Liver (tissue), 8 donors: ENCODE measurements at regions not wholly inside any gene's neighbourhood (a gene's known extent, or its start where the extent isn't known, plus 50 kb on each side); places are given as distances from the start of the nearest gene placed in this dataset.

ENCODE experiments used
- DNase-seq: peaks from one replicate; pipeline ENCODE4 v3.0.0-alpha.2; 2017; ENCODE audit warnings: low spot score
- H3K27ac ChIP-seq, 2 donors: one replicate each; pipeline ENCODE4 v1.7.0; 2013; ENCODE audit warnings: inconsistent platforms in 2 of 2, low read length in 2 of 2, control low read depth in 1 of 2, low read depth in 1 of 2, mild to moderate bottlenecking in 1 of 2
- H3K27me3 ChIP-seq, 4 donors: one replicate each; pipeline versions ENCODE4 v1.6.1 to v1.7.0; 2013; ENCODE audit warnings: low read length in 3 of 4, inconsistent platforms in 1 of 4, mild to moderate bottlenecking in 1 of 4, moderate library complexity in 1 of 4; ENCODE audit not compliant: control insufficient read depth in 4 of 4, insufficient read depth in 4 of 4
- H3K36me3 ChIP-seq, 4 donors: one replicate each; pipeline versions ENCODE4 v1.6.1 to v1.7.0; 2013; ENCODE audit warnings: low read length in 3 of 4, mild to moderate bottlenecking in 3 of 4, low read depth in 1 of 4, moderate library complexity in 1 of 4; ENCODE audit not compliant: control insufficient read depth in 4 of 4, insufficient read depth in 3 of 4
- H3K4me1 ChIP-seq, 4 donors: one replicate each; pipeline versions ENCODE4 v1.6.1 to v1.7.0; 2013; ENCODE audit warnings: low read length in 3 of 4, mild to moderate bottlenecking in 3 of 4, moderate library complexity in 1 of 4; ENCODE audit not compliant: control insufficient read depth in 4 of 4, insufficient read depth in 4 of 4
- H3K4me3 ChIP-seq, 3 donors: one replicate each; pipeline versions ENCODE4 v1.6.1 to v1.7.0; 2013; ENCODE audit warnings: low read length in 3 of 3, control low read depth in 1 of 3, low read depth in 1 of 3, mild to moderate bottlenecking in 1 of 3
- H3K9ac ChIP-seq, 2 donors: one replicate each; pipeline ENCODE4 v1.7.0; 2013; ENCODE audit warnings: low read length in 2 of 2, mild to moderate bottlenecking in 2 of 2, moderate library complexity in 2 of 2, control low read depth in 1 of 2, low read depth in 1 of 2
- H3K9me3 ChIP-seq, 4 donors: one replicate each; pipeline versions ENCODE4 v1.6.1 to v1.7.0; 2013; ENCODE audit warnings: low read length in 3 of 4; ENCODE audit not compliant: control insufficient read depth in 4 of 4
- CTCF ChIP-seq: fragments of 150-350 bp; IDR thresholded peaks from 2 replicates; pipeline ENCODE4 v1.5.1; 2017; ENCODE audit warnings: improper control_type of control experiment, low read depth, low read length; ENCODE audit not compliant: missing input control
- EGR1 ChIP-seq, 2 donors: IDR thresholded peaks; 2 replicates each; pipeline ENCODE4 v1.6.1; 2016 to 2018; ENCODE audit warnings: antibody characterized with exemption in 2 of 2, low read depth in 2 of 2
- FOXA1 ChIP-seq: IDR thresholded peaks from 2 replicates; pipeline ENCODE4 v1.6.1; 2016; ENCODE audit warnings: antibody characterized with exemption
- FOXA2 ChIP-seq: IDR thresholded peaks from 2 replicates; pipeline ENCODE4 v1.6.1; 2016; ENCODE audit warnings: antibody characterized with exemption
- GABPA ChIP-seq, 2 donors: IDR thresholded peaks in 1 of 2; conservative IDR thresholded peaks in 1 of 2; 2 replicates each; pipeline ENCODE4 v1.6.1; 2016; ENCODE audit warnings: antibody characterized with exemption in 2 of 2, mild to moderate bottlenecking in 1 of 2, moderate library complexity in 1 of 2
- HNF4A ChIP-seq, 2 donors: conservative IDR thresholded peaks; 2 replicates each; pipeline ENCODE4 v1.6.1; 2016; ENCODE audit warnings: antibody characterized with exemption in 2 of 2, mild to moderate bottlenecking in 2 of 2
- HNF4G ChIP-seq: IDR thresholded peaks from 2 replicates; pipeline ENCODE4 v1.6.1; 2016; ENCODE audit warnings: antibody characterized with exemption
- JUND ChIP-seq, 2 donors: IDR thresholded peaks; 2 replicates each; pipeline ENCODE4 v1.6.1; 2016; ENCODE audit warnings: antibody characterized with exemption in 2 of 2
- NR2F2 ChIP-seq: IDR thresholded peaks from 2 replicates; pipeline ENCODE4 v1.6.1; 2016; ENCODE audit warnings: antibody characterized with exemption
- RAD21 ChIP-seq, 2 donors: IDR thresholded peaks; 2 replicates each; pipeline ENCODE4 v1.6.1; 2016; ENCODE audit warnings: antibody characterized with exemption in 2 of 2, mild to moderate bottlenecking in 2 of 2
- RXRA ChIP-seq, 2 donors: IDR thresholded peaks; 2 replicates each; pipeline ENCODE4 v1.6.1; 2017 to 2018; ENCODE audit warnings: antibody characterized with exemption in 2 of 2, mild to moderate bottlenecking in 1 of 2
- SP1 ChIP-seq: IDR thresholded peaks from 2 replicates; pipeline ENCODE4 v1.6.1; 2018; ENCODE audit warnings: antibody characterized with exemption, mild to moderate bottlenecking
- YY1 ChIP-seq: IDR thresholded peaks from 2 replicates; pipeline ENCODE4 v1.6.1; 2016; ENCODE audit warnings: antibody characterized with exemption, mild to moderate bottlenecking
- WGBS: extraction: QIAGEN DNeasy Blood & Tissue Kit; methylation state at CpG from one replicate; pipeline ENCODE4 v1.1.7; 2013; 5-methylcytosine and 5-hydroxymethylcytosine counted together
- TF ChIP-seq, protein P1 (sequence below): IDR thresholded peaks from 2 replicates; pipeline ENCODE4 v1.6.1; 2016; ENCODE audit warnings: antibody characterized with exemption
- donor health status: healthy.
- donor health status: healthy.
- donor health status: healthy.
- donor health status: healthy.
- donor health status: healthy.

DNA sequence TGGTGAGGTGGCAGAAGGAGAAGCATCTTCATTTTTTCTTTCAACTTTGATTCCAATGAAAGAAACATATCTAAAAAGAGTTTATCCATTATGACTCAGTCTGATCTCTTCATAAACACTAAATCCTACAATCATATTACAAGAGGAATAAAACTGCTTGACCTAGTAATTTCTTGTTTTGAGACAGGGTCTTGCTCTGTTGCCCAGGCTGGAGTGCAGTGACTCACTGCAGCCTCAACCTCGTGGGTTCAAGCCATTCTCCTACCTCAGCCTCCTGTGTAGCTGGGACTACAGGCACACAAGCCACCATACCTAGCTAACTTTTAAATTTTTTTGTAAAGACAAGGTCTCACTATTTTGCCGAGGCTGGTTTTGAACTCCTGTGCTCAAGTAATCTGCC is 147.2 kb downstream of the NDUFA12 start:
- no peak overlapping the region for H3K4me3 ChIP-seq
- H3K27ac ChIP-seq: no peak overlapping the region
- no peak overlapping the region for H3K9ac ChIP-seq
- H3K4me1 ChIP-seq: no peaks in the 10 kb centered on the region
- no peaks in the 10 kb centered on the region for H3K9me3 ChIP-seq
- H3K36me3 ChIP-seq: no peaks in the 10 kb centered on the region
- no peak for DNase-seq
- H3K27me3 ChIP-seq: peaks cover 0 to 2% (median 0%) of the 10 kb centered on the region in 4 donors
- no peak for TF ChIP-seq RAD21 (IDR thresholded peaks at IDR 0.05)
- TF ChIP-seq JUND (IDR thresholded peaks at IDR 0.05): no peak
- no peak for TF ChIP-seq YY1
- no peak for TF ChIP-seq HNF4A (conservative IDR thresholded peaks at IDR 0.05)
- no peak for TF ChIP-seq HNF4G
- TF ChIP-seq EGR1 (IDR thresholded peaks at IDR 0.05; ENCODE audit: low read depth in 2 of 2): no peak
- no peak for TF ChIP-seq GABPA (IDR thresholded peaks at IDR 0.05 in 1 of 2, conservative IDR thresholded peaks at IDR 0.05 in 1 of 2)
- TF ChIP-seq RXRA (IDR thresholded peaks at IDR 0.05): no peak
- no peak for TF ChIP-seq SP1
- no peak for TF ChIP-seq FOXA2
- TF ChIP-seq CTCF: no peak
- TF ChIP-seq NR2F2: no peak
- TF ChIP-seq, protein P1, sequence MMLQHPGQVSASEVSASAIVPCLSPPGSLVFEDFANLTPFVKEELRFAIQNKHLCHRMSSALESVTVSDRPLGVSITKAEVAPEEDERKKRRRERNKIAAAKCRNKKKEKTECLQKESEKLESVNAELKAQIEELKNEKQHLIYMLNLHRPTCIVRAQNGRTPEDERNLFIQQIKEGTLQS: no peak
- 81% methylated on average over 2 of the region's 2 CpGs for whole genome bisulfite sequencing

DNA sequence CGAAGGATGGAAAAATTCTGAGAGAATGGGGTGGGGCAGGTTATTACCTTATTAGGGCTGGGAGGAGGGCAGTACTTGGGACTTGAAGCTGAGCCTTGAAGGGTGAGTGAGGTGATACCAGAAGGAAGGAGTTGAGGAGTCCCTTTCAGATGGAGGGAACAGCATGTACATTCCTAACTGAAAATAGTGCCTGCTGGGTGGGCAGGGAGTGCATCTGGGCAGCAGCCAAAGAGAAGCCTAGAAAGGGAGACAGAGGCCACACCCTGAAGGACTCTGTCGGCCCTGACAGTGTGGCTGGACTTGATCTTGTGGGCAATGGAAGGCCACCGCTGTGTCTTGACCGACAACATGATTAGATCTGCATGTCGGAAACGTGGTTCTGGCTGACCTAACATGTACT is 147.6 kb downstream of the NDUFA12 start:
- Histone ChIP-seq H3K27ac (no peak overlapping the region), H3K4me1 (no peaks in the 10 kb centered on the region), H3K27me3 (peaks cover 0 to 2% (median 0%) of the 10 kb centered on the region in 4 donors), H3K9me3 (no peaks in the 10 kb centered on the region), H3K36me3 (no peaks in the 10 kb centered on the region), H3K4me3 (no peak overlapping the region), H3K9ac (no peak overlapping the region)
- 79% methylated on average over 6 of the region's 6 CpGs for WGBS
- no peak for TF ChIP-seq FOXA2
- TF ChIP-seq, protein P1: no peak
- TF ChIP-seq EGR1 (IDR thresholded peaks at IDR 0.05; ENCODE audit: low read depth in 2 of 2): no peak
- no peak for TF ChIP-seq NR2F2
- no peak for TF ChIP-seq SP1
- no peak for TF ChIP-seq GABPA (IDR thresholded peaks at IDR 0.05 in 1 of 2, conservative IDR thresholded peaks at IDR 0.05 in 1 of 2)
- no peak for DNase-seq

- Histone ChIP-seq H3K9me3 (no peaks in the 10 kb centered on the region), H3K27ac (no peak overlapping the region), H3K9ac (no peak overlapping the region), H3K36me3 (no peaks in the 10 kb centered on the region), H3K27me3 (peaks cover 0 to 2% (median 0%) of the 10 kb centered on the region in 4 donors), H3K4me3 (no peak overlapping the region), H3K4me1 (no peaks in the 10 kb centered on the region)
- WGBS: 66% methylated on average over 2 of the region's 2 CpGs
- DNase-seq: no peak
- no peak for TF ChIP-seq EGR1 (IDR thresholded peaks at IDR 0.05; ENCODE audit: low read depth in 2 of 2)
- TF ChIP-seq YY1: no peak
- TF ChIP-seq CTCF: no peak
- TF ChIP-seq SP1: no peak
- TF ChIP-seq RXRA (IDR thresholded peaks at IDR 0.05): no peak
- no peak for TF ChIP-seq FOXA2
- TF ChIP-seq NR2F2: no peak
- TF ChIP-seq FOXA1: no peak
These were observed 152.0 kb downstream of the NDUFA12 start for GRCh38 chr12:94851396-94852028.
